CD14-positive monocyte (primary cell): ENCODE measurements at regions not wholly inside any gene's neighbourhood (a gene's known extent, or its start where the extent isn't known, plus 50 kb on each side); places are given as distances from the start of the nearest gene placed in this dataset.

Experiments used
- DNase-seq, 3 donors: peaks; one replicate each; pipeline ENCODE4 v3.0.0-alpha.2; 2011 to 2022
- H2AFZ ChIP-seq: 2 replicates; pipeline ENCODE4 v1.6.0; 2012; ENCODE audit warnings: mild to moderate bottlenecking, low read depth, low read length, inconsistent platforms; ENCODE audit not compliant: insufficient read depth, poor library complexity, severe bottlenecking
- H3K27ac ChIP-seq, 2 donors: 1 replicate in 1 of 2; 2 replicates in 1 of 2; pipeline ENCODE4 v1.5.1; 2012 to 2013; ENCODE audit warnings: low read length in 2 of 2, control low read depth in 1 of 2, inconsistent platforms in 1 of 2, low read depth in 1 of 2, mild to moderate bottlenecking in 1 of 2
- H3K27me3 ChIP-seq, 2 donors: one replicate each; pipeline versions ENCODE4 v1.6.0 to v1.6.1; 2011 to 2013; ENCODE audit warnings: low read length in 2 of 2; ENCODE audit not compliant: control insufficient read depth in 2 of 2, insufficient read depth in 2 of 2
- H3K36me3 ChIP-seq, 2 donors: replicated peaks in 1 of 2; 1 replicate in 1 of 2; 2 replicates in 1 of 2; pipeline versions ENCODE4 v1.5.1 to v1.6.1; 2012 to 2013; ENCODE audit warnings: low read length in 2 of 2, control low read depth in 1 of 2, inconsistent platforms in 1 of 2, mild to moderate bottlenecking in 1 of 2; ENCODE audit not compliant: insufficient read depth in 2 of 2, control insufficient read depth in 1 of 2
- H3K4me1 ChIP-seq, 2 donors: 1 replicate in 1 of 2; 2 replicates in 1 of 2; pipeline versions ENCODE4 v1.5.1 to v1.6.1; 2012 to 2013; ENCODE audit warnings: low read length in 2 of 2, control low read depth in 1 of 2, inconsistent platforms in 1 of 2, mild to moderate bottlenecking in 1 of 2, moderate library complexity in 1 of 2; ENCODE audit not compliant: insufficient read depth in 2 of 2, control insufficient read depth in 1 of 2
- H3K4me2 ChIP-seq: replicated peaks from 2 replicates; pipeline ENCODE3; 2012; ENCODE audit warnings: low read length, moderate library complexity, mild to moderate bottlenecking; ENCODE audit not compliant: poor library complexity, severe bottlenecking; ENCODE audit errors: extremely low read depth
- H3K4me3 ChIP-seq, 3 experiments: fragments of 200-600 bp in 1 of 3; sonication (generic) in 1 of 3; replicated peaks in 1 of 3; 1 replicate in 2 of 3; 2 replicates in 1 of 3; pipeline ENCODE4 v1.5.1; 2011 to 2013; ENCODE audit warnings: low read length in 3 of 3, mild to moderate bottlenecking in 3 of 3, control low read depth in 2 of 3, low read depth in 2 of 3, inconsistent platforms in 1 of 3, moderate library complexity in 1 of 3
- H3K79me2 ChIP-seq: 2 replicates; pipeline ENCODE4 v1.6.0; 2012; ENCODE audit warnings: mild to moderate bottlenecking, control low read depth, inconsistent platforms, low read length, moderate library complexity; ENCODE audit not compliant: insufficient read depth
- H3K9ac ChIP-seq: 2 replicates; pipeline ENCODE4 v1.6.0; 2017; ENCODE audit warnings: low read length, mild to moderate bottlenecking; ENCODE audit not compliant: insufficient read depth, poor library complexity, severe bottlenecking
- H3K9me3 ChIP-seq, 2 donors: replicated peaks in 1 of 2; 1 replicate in 1 of 2; 2 replicates in 1 of 2; pipeline versions ENCODE4 v1.5.1 to v1.6.1; 2012 to 2013; ENCODE audit warnings: low read length in 2 of 2, control low read depth in 1 of 2; ENCODE audit not compliant: control insufficient read depth in 1 of 2, insufficient read depth in 1 of 2
- H4K20me1 ChIP-seq: 2 replicates; pipeline ENCODE4 v1.6.0; 2012; ENCODE audit warnings: mild to moderate bottlenecking, low read length, control low read depth, moderate library complexity; ENCODE audit not compliant: insufficient read depth
- H3K27ac Mint-ChIP-seq, 7 donors: one replicate each; pipeline ENCODE4 v1.8.0; 2020; ENCODE audit warnings: mild to moderate bottlenecking in 7 of 7, mixed read lengths in 7 of 7, moderate library complexity in 6 of 7, inconsistent platforms in 2 of 7
- H3K27me3 Mint-ChIP-seq, 3 donors: one replicate each; pipeline ENCODE4 v1.8.0; 2021 to 2022; ENCODE audit warnings: low read depth in 3 of 3, mild to moderate bottlenecking in 3 of 3, mixed read lengths in 3 of 3, moderate library complexity in 3 of 3, inconsistent platforms in 1 of 3
- H3K36me3 Mint-ChIP-seq, 2 donors: one replicate each; pipeline ENCODE4 v1.8.0; 2020; ENCODE audit warnings: mixed read lengths in 2 of 2, inconsistent platforms in 1 of 2, mild to moderate bottlenecking in 1 of 2
- H3K4me1 Mint-ChIP-seq: one replicate; pipeline ENCODE4 v1.8.0; 2020; ENCODE audit warnings: mild to moderate bottlenecking, mixed read lengths
- H3K4me3 Mint-ChIP-seq, 2 donors: one replicate each; pipeline ENCODE4 v1.8.0; 2020; ENCODE audit warnings: mild to moderate bottlenecking in 2 of 2, mixed read lengths in 2 of 2, moderate library complexity in 1 of 2
- H3K9me3 Mint-ChIP-seq, 7 donors: one replicate each; pipeline ENCODE4 v1.8.0; 2020 to 2022; ENCODE audit warnings: mixed read lengths in 7 of 7, mild to moderate bottlenecking in 6 of 7, moderate library complexity in 6 of 7, inconsistent platforms in 2 of 7
- WGBS: methylation state at CpG from one replicate; pipeline ENCODE4 v1.1.5; 2013; ENCODE audit warnings: missing lambda C conversion rate; ENCODE audit not compliant: insufficient coverage; 5-methylcytosine and 5-hydroxymethylcytosine counted together
- intact Hi-C, 2 donors: fragments of 100-400 bp; cut with micrococcal nuclease; formaldehyde crosslinking; loops; one replicate each; pipeline versions ENCODE4 v1.15.0 to v1.15.1; 2023
- TF ChIP-seq, protein P1 (sequence below): fragments of 200-600 bp; IDR thresholded peaks from one replicate; pipeline ENCODE4 v1.8.0; 2022; ENCODE audit warnings: antibody characterized with exemption, mild to moderate bottlenecking

- intact Hi-C loops = no loop called here
Observed at GRCh38 chr21:25464275-25464674, 143.0 kb downstream of the MRPL39 start.

GRCh38 chr21:25462517-25462971, 144.7 kb downstream of the MRPL39 start:
- H3K4me2 ChIP-seq = no peak overlapping the region
- TF ChIP-seq, protein P1, sequence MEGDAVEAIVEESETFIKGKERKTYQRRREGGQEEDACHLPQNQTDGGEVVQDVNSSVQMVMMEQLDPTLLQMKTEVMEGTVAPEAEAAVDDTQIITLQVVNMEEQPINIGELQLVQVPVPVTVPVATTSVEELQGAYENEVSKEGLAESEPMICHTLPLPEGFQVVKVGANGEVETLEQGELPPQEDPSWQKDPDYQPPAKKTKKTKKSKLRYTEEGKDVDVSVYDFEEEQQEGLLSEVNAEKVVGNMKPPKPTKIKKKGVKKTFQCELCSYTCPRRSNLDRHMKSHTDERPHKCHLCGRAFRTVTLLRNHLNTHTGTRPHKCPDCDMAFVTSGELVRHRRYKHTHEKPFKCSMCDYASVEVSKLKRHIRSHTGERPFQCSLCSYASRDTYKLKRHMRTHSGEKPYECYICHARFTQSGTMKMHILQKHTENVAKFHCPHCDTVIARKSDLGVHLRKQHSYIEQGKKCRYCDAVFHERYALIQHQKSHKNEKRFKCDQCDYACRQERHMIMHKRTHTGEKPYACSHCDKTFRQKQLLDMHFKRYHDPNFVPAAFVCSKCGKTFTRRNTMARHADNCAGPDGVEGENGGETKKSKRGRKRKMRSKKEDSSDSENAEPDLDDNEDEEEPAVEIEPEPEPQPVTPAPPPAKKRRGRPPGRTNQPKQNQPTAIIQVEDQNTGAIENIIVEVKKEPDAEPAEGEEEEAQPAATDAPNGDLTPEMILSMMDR = no peak
- Mint-ChIP-seq H3K27ac (no peak overlapping the region), H3K27me3 (peaks cover 0 to 6% (median 0%) of the 10 kb centered on the region in 3 donors), H3K4me3 (no peak overlapping the region), H3K4me1 (no peaks in the 10 kb centered on the region), H3K36me3 (no peaks in the 10 kb centered on the region), H3K9me3 (peaks cover 3 to 14% (median 8%) of the 10 kb centered on the region in 7 donors)
- H3K4me1 ChIP-seq = peaks cover 2 to 3% of the 10 kb centered on the region in 2 donors
- DNase-seq = no peak
- no peak overlapping the region for H3K9ac ChIP-seq
- no peaks in the 10 kb centered on the region for H3K79me2 ChIP-seq
- H3K36me3 ChIP-seq = no peaks in the 10 kb centered on the region
- H3K27ac ChIP-seq = no peak overlapping the region
- 100% methylated on average over 1 of the region's 5 CpGs for WGBS
- H4K20me1 ChIP-seq = no peaks in the 10 kb centered on the region
- intact Hi-C loops = no loop called here
- H3K4me3 ChIP-seq = no peak overlapping the region
- peaks cover 7 to 8% of the 10 kb centered on the region in 2 donors for H3K9me3 ChIP-seq
- H3K27me3 ChIP-seq = no peaks in the 10 kb centered on the region
- H2AFZ ChIP-seq = no peak overlapping the region

More at GRCh38 chr21:25464275-25464674, 143.0 kb downstream of the MRPL39 start:
- Histone ChIP-seq H3K9me3 (peaks cover 7 to 8% of the 10 kb centered on the region in 2 donors), H3K4me1 (no peaks in the 10 kb centered on the region), H3K79me2 (no peaks in the 10 kb centered on the region), H2AFZ (no peak overlapping the region), H3K9ac (no peak overlapping the region), H3K36me3 (no peaks in the 10 kb centered on the region), H3K4me2 (no peak overlapping the region), H4K20me1 (no peaks in the 10 kb centered on the region), H3K4me3 (no peak overlapping the region), H3K27me3 (no peaks in the 10 kb centered on the region), H3K27ac (no peak overlapping the region)
- H3K36me3 Mint-ChIP-seq = no peaks in the 10 kb centered on the region
- DNase-seq = no peak
- H3K9me3 Mint-ChIP-seq = peaks cover 3 to 16% (median 8%) of the 10 kb centered on the region in 7 donors
- H3K4me1 Mint-ChIP-seq = no peaks in the 10 kb centered on the region
- no peak overlapping the region for H3K27ac Mint-ChIP-seq
- no peak overlapping the region for H3K4me3 Mint-ChIP-seq
- TF ChIP-seq, protein P1 = no peak
- no CpG with 5 or more reads among the region's 2 CpGs for WGBS
- H3K27me3 Mint-ChIP-seq = peaks cover 0 to 6% (median 0%) of the 10 kb centered on the region in 3 donors
